ENCODE measurements at regions not wholly inside any gene's neighbourhood (a gene's known extent, or its start where the extent isn't known, plus 50 kb on each side); places are given as distances from the start of the nearest gene placed in this dataset.

- H3K4me1 ChIP-seq (ENCODE audit: control insufficient read depth, insufficient read depth, low read depth, low read length), result peaks cover 7% of the 10 kb centered on the region
- no peak overlapping the region for H4K91ac ChIP-seq (ENCODE audit: low read length)
- H2BK15ac ChIP-seq (ENCODE audit: low read depth, poor library complexity, severe bottlenecking), result no peak overlapping the region
- H2AFZ ChIP-seq (ENCODE audit: low read depth, low read length), result no peak overlapping the region
- no peak overlapping the region for H3K27ac ChIP-seq (ENCODE audit: low read length, poor library complexity, severe bottlenecking)
- no peak overlapping the region for H2BK120ac ChIP-seq (ENCODE audit: low read depth, low read length)
- no peak overlapping the region for H3K9ac ChIP-seq (ENCODE audit: low read length)
- no peak overlapping the region for H3K23ac ChIP-seq (ENCODE audit: low read length in 2 of 2)
- H4K8ac ChIP-seq (ENCODE audit: low read length), result no peak overlapping the region
- no peak overlapping the region for H2AK5ac ChIP-seq (ENCODE audit: low read length, severe bottlenecking)
- no peaks in the 10 kb centered on the region for H3K79me1 ChIP-seq (replicated peaks; ENCODE audit: low read length, poor library complexity, severe bottlenecking)
- H3K14ac ChIP-seq (ENCODE audit: low read length in 2 of 2), result no peak overlapping the region
- no peaks in the 10 kb centered on the region for H3K36me3 ChIP-seq (ENCODE audit: control insufficient read depth in 1 of 2, insufficient read depth in 2 of 2, low read depth in 1 of 2, low read length in 2 of 2)
- no peak overlapping the region for H3K18ac ChIP-seq (ENCODE audit: low read depth in 1 of 2, low read length in 2 of 2)
- no peak overlapping the region for H2BK5ac ChIP-seq (ENCODE audit: low read depth, low read length, poor library complexity, severe bottlenecking)
- H3K4ac ChIP-seq (ENCODE audit: low read depth in 1 of 2, low read length in 2 of 2), result no peak overlapping the region
- H2BK12ac ChIP-seq (ENCODE audit: low read length in 2 of 2), result no peak overlapping the region
- no peaks in the 10 kb centered on the region for H3K27me3 ChIP-seq (ENCODE audit: control insufficient read depth in 1 of 2, insufficient read depth in 1 of 2, low read length in 2 of 2)
- H3K4me3 ChIP-seq (ENCODE audit: insufficient read depth in 1 of 2, low read depth in 1 of 2, low read length in 2 of 2), result no peak overlapping the region
- H3K4me2 ChIP-seq (ENCODE audit: low read length, poor library complexity, severe bottlenecking), result no peak overlapping the region
- no peak for DNase-seq
- no peaks in the 10 kb centered on the region for H3K9me3 ChIP-seq (ENCODE audit: control insufficient read depth, low read length)
Observed at GRCh38 chr5:136754216-136754615, 388.9 kb upstream of the TRPC7 start.

- Histone ChIP-seq H3K4me3 (ENCODE audit: insufficient read depth in 1 of 2, low read depth in 1 of 2, low read length in 2 of 2) (no peak overlapping the region), H2AFZ (ENCODE audit: low read depth, low read length) (peak overlapping the region; percentile 27), H3K4ac (ENCODE audit: low read depth in 1 of 2, low read length in 2 of 2) (peak overlapping the region in 1 of 2 experiments; percentile 50), H3K18ac (ENCODE audit: low read depth in 1 of 2, low read length in 2 of 2) (peak overlapping the region in 1 of 2 experiments; percentile 52), H2BK120ac (ENCODE audit: low read depth, low read length) (no peak overlapping the region), H4K91ac (ENCODE audit: low read length) (no peak overlapping the region), H3K27me3 (ENCODE audit: control insufficient read depth in 1 of 2, insufficient read depth in 1 of 2, low read length in 2 of 2) (no peaks in the 10 kb centered on the region), H3K14ac (ENCODE audit: low read length in 2 of 2) (peak overlapping the region in 1 of 2 experiments; percentile 60), H3K4me1 (ENCODE audit: control insufficient read depth, insufficient read depth, low read depth, low read length) (peaks cover 8% of the 10 kb centered on the region), H2BK15ac (ENCODE audit: low read depth, poor library complexity, severe bottlenecking) (peak overlapping the region; percentile 12), H3K9ac (ENCODE audit: low read length) (no peak overlapping the region), H3K79me1 (replicated peaks; ENCODE audit: low read length, poor library complexity, severe bottlenecking) (no peaks in the 10 kb centered on the region), H3K36me3 (ENCODE audit: control insufficient read depth in 1 of 2, insufficient read depth in 2 of 2, low read depth in 1 of 2, low read length in 2 of 2) (no peaks in the 10 kb centered on the region), H3K27ac (ENCODE audit: low read length, poor library complexity, severe bottlenecking) (peak overlapping the region; percentile 91), H3K9me3 (ENCODE audit: control insufficient read depth, low read length) (no peaks in the 10 kb centered on the region), H2BK5ac (ENCODE audit: low read depth, low read length, poor library complexity, severe bottlenecking) (peak overlapping the region; percentile 26), H3K4me2 (ENCODE audit: low read length, poor library complexity, severe bottlenecking) (peak overlapping the region; percentile 27), H4K8ac (ENCODE audit: low read length) (no peak overlapping the region), H2AK5ac (ENCODE audit: low read length, severe bottlenecking) (peak overlapping the region; percentile 92), H3K23ac (ENCODE audit: low read length in 2 of 2) (no peak overlapping the region), H2BK12ac (ENCODE audit: low read length in 2 of 2) (no peak overlapping the region)
- 30% methylated on average over 5 of the region's 5 CpGs for WGBS
- DNase-seq, result peak; percentile 41
Observed at GRCh38 chr5:136750224-136750862, 385.0 kb upstream of the TRPC7 start.

- Histone ChIP-seq H3K36me3 (ENCODE audit: control insufficient read depth in 1 of 2, insufficient read depth in 2 of 2, low read depth in 1 of 2, low read length in 2 of 2) (no peaks in the 10 kb centered on the region), H3K9ac (ENCODE audit: low read length) (no peak overlapping the region), H3K9me3 (ENCODE audit: control insufficient read depth, low read length) (no peaks in the 10 kb centered on the region), H3K27me3 (ENCODE audit: control insufficient read depth in 1 of 2, insufficient read depth in 1 of 2, low read length in 2 of 2) (no peaks in the 10 kb centered on the region), H3K4me3 (ENCODE audit: insufficient read depth in 1 of 2, low read depth in 1 of 2, low read length in 2 of 2) (no peak overlapping the region), H4K8ac (ENCODE audit: low read length) (no peak overlapping the region), H2BK120ac (ENCODE audit: low read depth, low read length) (no peak overlapping the region), H3K4me2 (ENCODE audit: low read length, poor library complexity, severe bottlenecking) (no peak overlapping the region), H3K79me1 (replicated peaks; ENCODE audit: low read length, poor library complexity, severe bottlenecking) (no peaks in the 10 kb centered on the region), H2AK5ac (ENCODE audit: low read length, severe bottlenecking) (no peak overlapping the region), H3K4me1 (ENCODE audit: control insufficient read depth, insufficient read depth, low read depth, low read length) (peaks cover 8% of the 10 kb centered on the region), H3K18ac (ENCODE audit: low read depth in 1 of 2, low read length in 2 of 2) (peak overlapping the region in 1 of 2 experiments; percentile 16), H2BK12ac (ENCODE audit: low read length in 2 of 2) (no peak overlapping the region), H2AFZ (ENCODE audit: low read depth, low read length) (no peak overlapping the region), H3K4ac (ENCODE audit: low read depth in 1 of 2, low read length in 2 of 2) (no peak overlapping the region), H3K23ac (ENCODE audit: low read length in 2 of 2) (no peak overlapping the region), H4K91ac (ENCODE audit: low read length) (no peak overlapping the region), H2BK5ac (ENCODE audit: low read depth, low read length, poor library complexity, severe bottlenecking) (peak overlapping the region; percentile 4), H3K14ac (ENCODE audit: low read length in 2 of 2) (no peak overlapping the region), H3K27ac (ENCODE audit: low read length, poor library complexity, severe bottlenecking) (peak overlapping the region; percentile 91), H2BK15ac (ENCODE audit: low read depth, poor library complexity, severe bottlenecking) (no peak overlapping the region)
- WGBS, result no CpG with 5 or more reads among the region's 1 CpG
- DNase-seq, result peak; percentile 15
Observed at GRCh38 chr5:136749016-136749415, 383.7 kb upstream of the TRPC7 start.

- Histone ChIP-seq H2BK15ac (ENCODE audit: low read depth, poor library complexity, severe bottlenecking) (no peak overlapping the region), H3K4me3 (ENCODE audit: insufficient read depth in 1 of 2, low read depth in 1 of 2, low read length in 2 of 2) (no peak overlapping the region), H2BK5ac (ENCODE audit: low read depth, low read length, poor library complexity, severe bottlenecking) (no peak overlapping the region), H3K36me3 (ENCODE audit: control insufficient read depth in 1 of 2, insufficient read depth in 2 of 2, low read depth in 1 of 2, low read length in 2 of 2) (no peaks in the 10 kb centered on the region), H3K27me3 (ENCODE audit: control insufficient read depth in 1 of 2, insufficient read depth in 1 of 2, low read length in 2 of 2) (peaks cover 0 to 3% of the 10 kb centered on the region in 2 experiments), H2BK120ac (ENCODE audit: low read depth, low read length) (no peak overlapping the region), H4K91ac (ENCODE audit: low read length) (no peak overlapping the region), H3K4me2 (ENCODE audit: low read length, poor library complexity, severe bottlenecking) (no peak overlapping the region), H3K18ac (ENCODE audit: low read depth in 1 of 2, low read length in 2 of 2) (no peak overlapping the region), H3K9me3 (ENCODE audit: control insufficient read depth, low read length) (peaks cover 9% of the 10 kb centered on the region), H3K23ac (ENCODE audit: low read length in 2 of 2) (no peak overlapping the region), H2AK5ac (ENCODE audit: low read length, severe bottlenecking) (no peak overlapping the region), H3K79me1 (replicated peaks; ENCODE audit: low read length, poor library complexity, severe bottlenecking) (no peaks in the 10 kb centered on the region), H3K9ac (ENCODE audit: low read length) (no peak overlapping the region), H3K14ac (ENCODE audit: low read length in 2 of 2) (no peak overlapping the region), H3K4me1 (ENCODE audit: control insufficient read depth, insufficient read depth, low read depth, low read length) (peaks cover 3% of the 10 kb centered on the region), H4K8ac (ENCODE audit: low read length) (no peak overlapping the region), H3K4ac (ENCODE audit: low read depth in 1 of 2, low read length in 2 of 2) (no peak overlapping the region), H2BK12ac (ENCODE audit: low read length in 2 of 2) (no peak overlapping the region), H3K27ac (ENCODE audit: low read length, poor library complexity, severe bottlenecking) (no peak overlapping the region), H2AFZ (ENCODE audit: low read depth, low read length) (no peak overlapping the region)
- WGBS, result 75% methylated on average over 1 of the region's 1 CpG
- DNase-seq, result no peak
Observed at GRCh38 chr5:136743052-136743451, 377.7 kb upstream of the TRPC7 start.
